ENCODE measurements at regions not wholly inside any gene's neighbourhood (a gene's known extent, or its start where the extent isn't known, plus 50 kb on each side); places are given as distances from the start of the nearest gene placed in this dataset.
A peak's percentile ranks its signal among the peaks of the same experiment; 100 is the strongest.

GRCh38 chr1:207217778-207218511 lies 103.5 kb upstream of the CD55 start:
- H3K36me3 ChIP-seq (ENCODE audit: low read depth) = no peaks in the 10 kb centered on the region

GRCh38 chr1:207218512-207219362 lies 102.7 kb upstream of the CD55 start:
- no peak for ATAC-seq
- Histone ChIP-seq H3K36me3 (ENCODE audit: low read depth) (no peaks in the 10 kb centered on the region), H3K4me3 (no peak overlapping the region), H3K4me1 (ENCODE audit: low read depth) (no peaks in the 10 kb centered on the region), H3K9me3 (no peaks in the 10 kb centered on the region)
- intact Hi-C loops (cut with DNase I, micrococcal nuclease) = no loop called here
- TF ChIP-seq CTCF (IDR thresholded peaks at IDR 0.05) = no peak
- DNase-seq = peak in 1 of 3 donors; percentile 19

More at GRCh38 chr1:207217778-207218511, 103.5 kb upstream of the CD55 start:
- intact Hi-C loops (cut with DNase I, micrococcal nuclease) = no loop called here
- TF ChIP-seq CTCF (IDR thresholded peaks at IDR 0.05) = no peak
- no peak overlapping the region for H3K4me3 ChIP-seq
- H3K9me3 ChIP-seq = no peaks in the 10 kb centered on the region
- DNase-seq = no peak
- ATAC-seq = no peak
- H3K4me1 ChIP-seq (ENCODE audit: low read depth) = no peaks in the 10 kb centered on the region

GRCh38 chr1:207219979-207220889 lies 101.2 kb upstream of the CD55 start:
- DNase-seq = no peak
- H3K36me3 ChIP-seq (ENCODE audit: low read depth) = no peaks in the 10 kb centered on the region
- intact Hi-C loops (cut with DNase I, micrococcal nuclease) = no loop called here
- H3K9me3 ChIP-seq = no peaks in the 10 kb centered on the region
- H3K4me3 ChIP-seq = no peak overlapping the region
- ATAC-seq = no peak
- no peak for TF ChIP-seq CTCF (IDR thresholded peaks at IDR 0.05)
- H3K4me1 ChIP-seq (ENCODE audit: low read depth) = no peaks in the 10 kb centered on the region

- no peak overlapping the region for H3K4me3 ChIP-seq
- no peak for TF ChIP-seq CTCF (IDR thresholded peaks at IDR 0.05)
- intact Hi-C loops (cut with DNase I, micrococcal nuclease) = no loop called here
- H3K9me3 ChIP-seq = no peaks in the 10 kb centered on the region
- no peak for DNase-seq
- no peaks in the 10 kb centered on the region for H3K4me1 ChIP-seq (ENCODE audit: low read depth)
- no peaks in the 10 kb centered on the region for H3K36me3 ChIP-seq (ENCODE audit: low read depth)
- no peak for ATAC-seq
Measured at GRCh38 chr1:207221934-207222351, 99.5 kb upstream of the CD55 start.

- intact Hi-C loops (cut with DNase I, micrococcal nuclease) = no loop called here
- DNase-seq (no peak), ATAC-seq (no peak)
- no peaks in the 10 kb centered on the region for H3K9me3 ChIP-seq
- H3K4me1 ChIP-seq (ENCODE audit: low read depth) = no peaks in the 10 kb centered on the region
- H3K36me3 ChIP-seq (ENCODE audit: low read depth) = no peaks in the 10 kb centered on the region
- no peak for TF ChIP-seq CTCF (IDR thresholded peaks at IDR 0.05)
- H3K4me3 ChIP-seq = no peak overlapping the region
Measured at GRCh38 chr1:207223162-207223561, 98.3 kb upstream of the CD55 start.
